Activated T-helper 17 cell treated with anti-CD3 and anti-CD28 coated beads, Interleukin-2, amount 50 U/mL, for 72 hours (primary cell): ENCODE measurements at regions not wholly inside any gene's neighbourhood (a gene's known extent, or its start where the extent isn't known, plus 50 kb on each side); places are given as distances from the start of the nearest gene placed in this dataset.
"Not testable (repeated sequence)": the region's sequence is repeated elsewhere in the genome, so short reads cannot be mapped to it uniquely, and the experiment has no call there.

Source experiments
- ATAC-seq: fragments of 150-1000 bp; cut with Tn5 transposase; replicated peaks from 2 replicates; pipeline ENCODE4 v1.10.0; 2021; ENCODE audit warnings: mild to moderate bottlenecking, moderate library complexity
- H3K27ac Mint-ChIP-seq: one replicate; pipeline ENCODE4 v1.8.0; 2022; ENCODE audit warnings: mixed read lengths
- H3K27me3 Mint-ChIP-seq: one replicate; pipeline ENCODE4 v1.8.0; 2022; ENCODE audit warnings: mixed read lengths
- H3K36me3 Mint-ChIP-seq: one replicate; pipeline ENCODE4 v1.8.0; 2022; ENCODE audit warnings: low read depth, mild to moderate bottlenecking, mixed read lengths
- H3K4me1 Mint-ChIP-seq: one replicate; pipeline ENCODE4 v1.8.0; 2022; ENCODE audit warnings: mixed read lengths
- H3K4me3 Mint-ChIP-seq: one replicate; pipeline ENCODE4 v1.8.0; 2022; ENCODE audit warnings: mild to moderate bottlenecking, mixed read lengths
- H3K9me3 Mint-ChIP-seq: one replicate; pipeline ENCODE4 v1.8.0; 2022; ENCODE audit warnings: mixed read lengths

DNA sequence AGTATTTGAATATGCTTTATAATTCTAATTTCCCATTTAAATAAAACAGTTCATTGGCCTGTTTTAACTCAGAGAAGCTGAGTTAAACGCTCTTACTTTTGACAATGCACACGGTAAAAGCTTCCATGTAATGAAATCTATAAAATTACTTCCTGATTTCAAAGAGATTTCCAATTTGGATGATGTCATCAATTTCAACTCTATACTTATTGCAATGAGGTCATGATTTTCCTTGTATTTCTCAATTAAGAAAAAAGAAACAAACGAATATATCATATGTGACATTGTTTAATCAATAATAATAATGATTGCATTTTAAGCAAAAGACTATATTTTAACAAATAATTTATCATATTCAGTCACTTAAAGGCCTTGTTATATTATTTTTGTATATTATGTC is 926.1 kb upstream of the MANEA start:
- no peaks in the 10 kb centered on the region for H3K36me3 Mint-ChIP-seq
- H3K4me1 Mint-ChIP-seq = no peaks in the 10 kb centered on the region
- H3K9me3 Mint-ChIP-seq = peaks cover 5% of the 10 kb centered on the region
- ATAC-seq = no peak
- no peaks in the 10 kb centered on the region for H3K27me3 Mint-ChIP-seq
- no peak overlapping the region for H3K27ac Mint-ChIP-seq
- no peak overlapping the region for H3K4me3 Mint-ChIP-seq

- no peak for ATAC-seq
- Mint-ChIP-seq H3K27ac (no peak overlapping the region), H3K4me1 (no peaks in the 10 kb centered on the region), H3K36me3 (no peaks in the 10 kb centered on the region), H3K4me3 (no peak overlapping the region), H3K27me3 (no peaks in the 10 kb centered on the region), H3K9me3 (peaks cover 3% of the 10 kb centered on the region)
Observed at GRCh38 chr6:94645191-94645590, 932.1 kb upstream of the MANEA start.

DNA sequence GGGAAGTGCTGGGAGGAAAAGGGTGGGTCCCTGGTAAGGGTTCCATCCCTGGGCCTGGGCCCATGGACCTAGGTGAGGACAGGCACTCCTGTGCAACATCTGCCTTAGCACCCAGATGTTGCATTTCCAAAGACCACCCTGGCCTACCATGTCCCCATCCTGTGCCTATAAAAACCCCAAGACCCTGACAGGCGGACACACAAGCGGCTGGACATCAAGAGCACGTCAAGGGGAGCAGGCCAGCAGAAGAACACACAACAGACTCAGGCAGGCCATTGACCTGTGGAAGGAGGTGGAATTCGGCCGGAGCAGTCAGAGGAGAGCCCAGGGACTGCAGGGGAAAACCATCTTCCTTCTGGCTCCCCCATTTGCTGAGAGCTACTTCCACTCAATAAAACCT is 937.8 kb upstream of the MANEA start:
- Mint-ChIP-seq H3K4me1 (no peaks in the 10 kb centered on the region), H3K36me3 (no peaks in the 10 kb centered on the region), H3K27me3 (no peaks in the 10 kb centered on the region), H3K27ac (no peak overlapping the region), H3K4me3 (no peak overlapping the region), H3K9me3 (peaks cover 3% of the 10 kb centered on the region)
- no peak for ATAC-seq

- H3K4me3 Mint-ChIP-seq = no peak overlapping the region
- no peak for ATAC-seq
- no peak overlapping the region for H3K27ac Mint-ChIP-seq
- no peaks in the 10 kb centered on the region for H3K27me3 Mint-ChIP-seq
- no peaks in the 10 kb centered on the region for H3K36me3 Mint-ChIP-seq
- peaks cover 3% of the 10 kb centered on the region for H3K9me3 Mint-ChIP-seq
- H3K4me1 Mint-ChIP-seq = no peaks in the 10 kb centered on the region
Observed at GRCh38 chr6:94636780-94637385, 940.5 kb upstream of the MANEA start.

DNA sequence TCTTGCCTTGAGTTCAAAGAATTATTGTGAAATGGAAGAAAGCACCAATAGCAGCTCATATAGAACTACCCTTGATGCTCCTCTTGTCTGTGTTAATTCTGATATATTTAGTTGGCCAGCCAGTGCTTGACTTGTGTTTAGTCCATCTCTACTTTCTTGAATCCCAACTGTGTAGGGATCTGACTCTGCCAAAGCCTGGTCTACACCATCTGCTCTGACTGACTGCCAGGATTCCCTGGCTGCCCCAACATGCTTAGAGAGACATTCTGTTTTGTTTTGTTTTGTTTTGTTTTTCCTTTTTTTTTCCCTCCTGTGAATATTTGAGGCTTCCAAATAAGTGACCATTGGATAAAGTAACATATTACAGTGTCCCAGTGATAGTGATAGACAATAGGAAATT is 953.7 kb upstream of the MANEA start:
- ATAC-seq = no peak
- H3K36me3 Mint-ChIP-seq = no peaks in the 10 kb centered on the region
- H3K9me3 Mint-ChIP-seq = no peaks in the 10 kb centered on the region
- H3K27ac Mint-ChIP-seq = no peak overlapping the region
- H3K27me3 Mint-ChIP-seq = no peaks in the 10 kb centered on the region
- no peak overlapping the region for H3K4me3 Mint-ChIP-seq
- no peaks in the 10 kb centered on the region for H3K4me1 Mint-ChIP-seq

DNA sequence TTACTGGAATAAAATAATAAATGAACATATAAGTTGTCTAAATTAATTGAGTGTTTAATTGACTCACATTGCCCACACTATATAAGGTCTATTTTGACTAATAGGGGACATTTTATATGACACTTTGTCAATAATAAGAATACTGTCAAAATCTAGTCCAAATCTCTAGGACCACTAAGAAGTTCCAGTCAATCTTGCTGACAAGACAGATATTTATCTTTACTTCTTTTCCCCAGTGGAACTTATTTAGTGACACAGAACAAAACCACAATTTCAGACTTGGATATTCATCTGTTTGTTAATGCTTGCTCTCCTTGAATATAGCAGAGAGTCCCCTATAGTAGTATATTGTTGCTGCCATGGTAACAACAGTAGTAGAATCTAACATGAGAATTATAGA is 954.6 kb upstream of the MANEA start:
- Mint-ChIP-seq H3K4me1 (no peaks in the 10 kb centered on the region), H3K27me3 (no peaks in the 10 kb centered on the region), H3K36me3 (no peaks in the 10 kb centered on the region), H3K9me3 (no peaks in the 10 kb centered on the region), H3K4me3 (no peak overlapping the region), H3K27ac (no peak overlapping the region)
- ATAC-seq = no peak

DNA sequence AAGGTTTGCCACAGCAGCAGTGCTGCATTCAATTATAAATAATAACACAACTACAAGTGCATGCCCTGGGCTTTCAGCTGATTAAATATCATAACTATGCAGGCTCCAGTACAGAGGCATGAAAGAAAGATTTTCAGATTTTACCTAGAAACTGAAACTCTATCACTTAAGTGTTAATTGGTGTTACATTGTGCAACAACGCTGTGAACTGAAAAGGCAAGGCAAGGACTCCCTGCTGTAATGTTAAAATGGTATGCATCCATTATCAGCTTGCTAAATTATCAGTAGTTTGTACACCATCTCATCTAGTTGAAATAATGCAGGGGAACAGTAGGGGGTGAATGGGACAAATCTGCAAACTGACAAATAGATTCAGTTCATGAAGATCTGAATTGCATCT is 976.7 kb upstream of the MANEA start:
- Mint-ChIP-seq H3K9me3 (peaks cover 4% of the 10 kb centered on the region), H3K4me3 (no peak overlapping the region), H3K36me3 (no peaks in the 10 kb centered on the region), H3K27ac (no peak overlapping the region), H3K4me1 (no peaks in the 10 kb centered on the region), H3K27me3 (no peaks in the 10 kb centered on the region)
- ATAC-seq = no peak

DNA sequence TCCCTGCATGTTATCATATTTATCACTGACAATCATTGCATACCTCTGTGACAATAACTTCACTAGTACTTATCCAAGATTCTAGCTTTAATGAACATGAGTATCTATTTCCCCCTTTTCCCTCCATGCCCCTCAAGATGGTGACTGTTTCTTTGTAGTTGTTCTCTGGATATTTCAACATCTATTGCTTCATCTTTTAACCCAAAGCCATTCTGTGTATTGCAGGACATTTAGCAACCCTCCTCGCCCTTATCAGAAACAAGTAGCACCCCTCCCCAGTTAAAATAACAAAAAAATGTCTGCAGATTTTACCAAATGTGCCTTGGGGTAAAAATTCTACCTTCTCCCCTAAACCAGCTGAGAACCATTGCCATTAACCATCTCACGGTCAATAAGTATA is 979.8 kb upstream of the MANEA start:
- H3K27ac Mint-ChIP-seq = no peak overlapping the region
- no peaks in the 10 kb centered on the region for H3K27me3 Mint-ChIP-seq
- ATAC-seq = no peak
- H3K9me3 Mint-ChIP-seq = peaks cover 3% of the 10 kb centered on the region
- H3K36me3 Mint-ChIP-seq = no peaks in the 10 kb centered on the region
- H3K4me3 Mint-ChIP-seq = no peak overlapping the region
- H3K4me1 Mint-ChIP-seq = no peaks in the 10 kb centered on the region

DNA sequence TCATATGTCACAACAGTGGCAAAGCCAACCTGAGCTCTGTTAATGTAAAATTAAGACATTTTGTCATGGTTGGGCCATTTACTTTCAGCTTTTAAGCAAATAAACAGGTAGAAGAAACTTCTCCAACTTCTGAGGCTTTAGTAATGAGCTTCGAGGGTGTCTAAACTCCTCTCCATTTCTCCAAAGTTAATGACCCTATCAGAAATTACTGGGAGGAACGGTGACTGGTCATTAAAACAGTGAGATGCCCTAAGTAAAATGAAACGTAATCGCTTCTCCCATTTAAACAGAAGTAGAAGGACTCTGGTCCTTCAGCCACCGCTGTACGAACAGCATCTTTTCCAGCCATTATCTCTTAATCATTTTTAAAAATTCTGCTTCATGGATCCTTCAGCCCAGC is 986.9 kb upstream of the MANEA start:
- no peaks in the 10 kb centered on the region for H3K36me3 Mint-ChIP-seq
- no peak overlapping the region for H3K27ac Mint-ChIP-seq

DNA sequence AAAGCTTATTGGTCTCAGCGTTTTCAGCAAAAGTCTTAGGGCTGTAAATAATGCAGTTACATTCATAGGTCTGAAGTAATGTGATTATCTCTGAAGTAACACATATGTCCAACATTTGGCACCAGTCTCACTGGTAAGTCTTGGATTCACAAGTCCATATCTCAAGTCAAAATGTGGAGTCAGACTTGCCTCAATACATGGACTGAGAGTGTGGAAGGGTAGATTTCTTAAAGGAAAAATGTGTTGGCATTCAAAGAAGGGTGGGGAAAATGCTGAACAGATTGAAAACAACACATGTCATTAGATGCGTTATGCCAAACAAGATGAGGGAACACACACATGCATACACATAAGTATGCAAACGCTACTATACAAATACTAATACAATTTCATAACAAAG is 989.0 kb upstream of the MANEA start:
- Mint-ChIP-seq H3K36me3 (no peaks in the 10 kb centered on the region), H3K4me3 (no peak overlapping the region), H3K9me3 (no peaks in the 10 kb centered on the region), H3K27me3 (no peaks in the 10 kb centered on the region), H3K27ac (no peak overlapping the region), H3K4me1 (no peaks in the 10 kb centered on the region)
- no peak for ATAC-seq

More for the DNA sequence above, 986.9 kb upstream of the MANEA start:
- peaks cover 3% of the 10 kb centered on the region for H3K9me3 Mint-ChIP-seq
- no peak overlapping the region for H3K4me3 Mint-ChIP-seq
- H3K4me1 Mint-ChIP-seq = no peaks in the 10 kb centered on the region
- no peaks in the 10 kb centered on the region for H3K27me3 Mint-ChIP-seq
- ATAC-seq = no peak

- H3K4me3 Mint-ChIP-seq = no peak overlapping the region
- no peak overlapping the region for H3K27ac Mint-ChIP-seq
- no peaks in the 10 kb centered on the region for H3K36me3 Mint-ChIP-seq
- no peaks in the 10 kb centered on the region for H3K4me1 Mint-ChIP-seq
- H3K9me3 Mint-ChIP-seq = no peaks in the 10 kb centered on the region
- no peaks in the 10 kb centered on the region for H3K27me3 Mint-ChIP-seq
- no peak for ATAC-seq
Observed at GRCh38 chr6:94584211-94584610, 993.1 kb upstream of the MANEA start.

DNA sequence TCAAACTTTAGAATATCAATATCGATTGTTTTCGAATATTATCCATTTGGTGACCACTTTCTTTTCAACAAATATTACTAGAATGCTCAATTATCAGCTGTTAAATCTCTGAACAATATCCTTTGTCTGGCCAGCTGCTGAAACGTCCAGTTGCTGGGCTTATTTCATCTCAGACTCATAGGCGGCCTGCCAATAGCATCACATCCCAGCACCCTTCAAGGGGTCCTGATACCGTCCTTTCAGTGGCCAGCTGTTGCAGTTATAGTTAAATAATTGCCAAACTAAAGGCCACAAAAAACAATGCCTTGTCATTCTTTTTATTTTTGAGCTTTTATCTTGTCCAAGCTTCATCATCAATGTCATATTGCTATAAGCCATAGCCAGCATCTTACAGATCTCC is 1006.8 kb upstream of the MANEA start:
- no peaks in the 10 kb centered on the region for H3K36me3 Mint-ChIP-seq
- ATAC-seq = no peak
- H3K9me3 Mint-ChIP-seq = peaks cover 5% of the 10 kb centered on the region
- no peak overlapping the region for H3K4me3 Mint-ChIP-seq
- H3K27me3 Mint-ChIP-seq = no peaks in the 10 kb centered on the region
- H3K27ac Mint-ChIP-seq = no peak overlapping the region
- H3K4me1 Mint-ChIP-seq = no peaks in the 10 kb centered on the region

- no peaks in the 10 kb centered on the region for H3K4me1 Mint-ChIP-seq
- H3K9me3 Mint-ChIP-seq = peaks cover 8% of the 10 kb centered on the region
- no peaks in the 10 kb centered on the region for H3K36me3 Mint-ChIP-seq
- no peak overlapping the region for H3K27ac Mint-ChIP-seq
- no peaks in the 10 kb centered on the region for H3K27me3 Mint-ChIP-seq
- H3K4me3 Mint-ChIP-seq = no peak overlapping the region
- no peak for ATAC-seq
Observed at GRCh38 chr6:94562846-94563245, 1014.5 kb upstream of the MANEA start.

- H3K36me3 Mint-ChIP-seq = no peaks in the 10 kb centered on the region
- H3K27me3 Mint-ChIP-seq = no peaks in the 10 kb centered on the region
- no peak for ATAC-seq
- H3K4me3 Mint-ChIP-seq = no peak overlapping the region
- H3K9me3 Mint-ChIP-seq = peaks cover 3% of the 10 kb centered on the region
- H3K4me1 Mint-ChIP-seq = no peaks in the 10 kb centered on the region
- H3K27ac Mint-ChIP-seq = no peak overlapping the region
Observed at GRCh38 chr6:94559829-94560537, 1017.4 kb upstream of the MANEA start.

DNA sequence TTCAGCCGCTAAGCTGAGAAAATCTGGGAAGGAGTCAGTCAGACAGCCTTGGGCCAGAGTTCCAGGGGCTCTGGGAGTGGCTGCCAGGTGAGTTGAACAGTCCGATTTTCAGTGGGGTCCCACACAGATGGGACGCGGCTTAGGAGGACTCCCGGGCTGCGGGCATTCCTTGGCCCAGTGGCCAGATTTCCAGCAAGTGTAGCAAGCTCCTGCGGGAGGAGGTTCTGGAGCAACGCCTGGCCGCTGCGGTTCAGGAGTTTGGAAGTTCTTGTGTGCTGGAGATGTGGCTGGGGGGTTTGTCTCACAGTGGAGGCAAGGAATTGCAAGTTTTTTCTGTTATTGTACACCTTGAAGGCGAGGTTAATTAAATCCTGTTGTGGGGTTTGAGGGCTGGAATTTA is 1020.1 kb upstream of the MANEA start:
- not testable (repeated sequence) for H3K4me1 Mint-ChIP-seq, H3K27ac Mint-ChIP-seq, H3K4me3 Mint-ChIP-seq, H3K9me3 Mint-ChIP-seq, H3K27me3 Mint-ChIP-seq, H3K36me3 Mint-ChIP-seq, ATAC-seq

DNA sequence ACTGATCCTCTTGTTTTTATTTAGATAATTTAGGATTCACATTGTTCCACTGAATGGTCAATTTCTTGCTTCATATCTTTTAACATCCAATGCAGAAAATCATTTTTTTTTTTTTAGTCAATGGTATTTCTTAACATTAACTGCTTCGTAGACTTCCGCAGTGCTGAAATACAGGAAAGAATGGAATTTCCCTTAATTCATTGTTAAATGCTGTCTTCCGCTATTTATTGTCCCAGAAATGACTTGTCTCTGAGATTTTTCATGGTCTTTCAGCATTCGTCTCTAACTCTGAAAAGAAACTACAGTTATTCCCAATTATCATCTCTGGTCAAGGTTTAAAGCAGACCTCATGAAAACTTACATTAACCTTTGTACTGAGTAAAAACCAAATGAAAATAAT is 1029.1 kb upstream of the MANEA start:
- no peaks in the 10 kb centered on the region for H3K36me3 Mint-ChIP-seq
- no peak for ATAC-seq
- no peak overlapping the region for H3K4me3 Mint-ChIP-seq
- no peaks in the 10 kb centered on the region for H3K27me3 Mint-ChIP-seq
- H3K4me1 Mint-ChIP-seq = no peaks in the 10 kb centered on the region
- peaks cover 3% of the 10 kb centered on the region for H3K9me3 Mint-ChIP-seq
- no peak overlapping the region for H3K27ac Mint-ChIP-seq
